Loucy (cell line): ENCODE measurements at regions not wholly inside any gene's neighbourhood (a gene's known extent, or its start where the extent isn't known, plus 50 kb on each side); places are given as distances from the start of the nearest gene placed in this dataset.

Experiments used
- H2AFZ ChIP-seq: fragments of 200-600 bp; sonication (generic); 2 replicates; pipeline ENCODE4 v1.6.0; 2016; ENCODE audit warnings: antibody characterized with exemption, mild to moderate bottlenecking, low read length, moderate library complexity
- H3F3A ChIP-seq: fragments of 200-600 bp; 2 replicates; pipeline ENCODE4 v1.6.0; 2016; ENCODE audit warnings: antibody characterized with exemption, low read depth, mild to moderate bottlenecking
- H3K27me3 ChIP-seq: fragments of 200-600 bp; sonication (generic); 2 replicates; pipeline ENCODE4 v1.6.1; 2014; ENCODE audit warnings: low read length, mild to moderate bottlenecking; ENCODE audit not compliant: insufficient read depth, poor library complexity, severe bottlenecking
- H3K36me3 ChIP-seq: fragments of 200-600 bp; sonication (generic); 2 replicates; pipeline ENCODE4 v1.6.1; 2016; ENCODE audit warnings: low read length; ENCODE audit not compliant: insufficient read depth
- H3K4me1 ChIP-seq: fragments of 200-600 bp; sonication (generic); 2 replicates; pipeline ENCODE4 v1.5.1; 2014; ENCODE audit warnings: low read length, mild to moderate bottlenecking; ENCODE audit not compliant: insufficient read depth, poor library complexity, severe bottlenecking
- H3K4me2 ChIP-seq: fragments of 200-600 bp; sonication (generic); 2 replicates; pipeline ENCODE4 v1.6.0; 2014; ENCODE audit warnings: antibody characterized with exemption, low read length, low read depth, mild to moderate bottlenecking; ENCODE audit not compliant: poor library complexity, severe bottlenecking
- H3K4me3 ChIP-seq: fragments of 200-600 bp; sonication (generic); 2 replicates; pipeline ENCODE4 v1.5.1; 2014; ENCODE audit warnings: low read length, mild to moderate bottlenecking, mixed read lengths; ENCODE audit not compliant: poor library complexity, severe bottlenecking
- H3K79me2 ChIP-seq: fragments of 200-600 bp; sonication (generic); 2 replicates; pipeline ENCODE4 v1.6.1; 2014; ENCODE audit warnings: low read length; ENCODE audit not compliant: insufficient read depth
- H3K9ac ChIP-seq: fragments of 200-600 bp; sonication (generic); 2 replicates; pipeline ENCODE4 v1.6.0; 2014; ENCODE audit warnings: mild to moderate bottlenecking, low read depth, low read length, moderate library complexity; ENCODE audit not compliant: poor library complexity, severe bottlenecking
- H3K9me2 ChIP-seq: fragments of 200-600 bp; sonication (generic); replicated peaks from 2 replicates; pipeline ENCODE4 v1.6.1; 2016; ENCODE audit warnings: low read depth, low read length, mixed read lengths
- H3K9me3 ChIP-seq: fragments of 200-600 bp; sonication (generic); 2 replicates; pipeline ENCODE4 v1.6.1; 2014; ENCODE audit warnings: mild to moderate bottlenecking, antibody characterized with exemption, low read length, low read depth; ENCODE audit not compliant: insufficient read depth
- H4K20me1 ChIP-seq: fragments of 200-600 bp; sonication (generic); 2 replicates; pipeline ENCODE4 v1.6.0; 2014; ENCODE audit warnings: antibody characterized with exemption, low read length, mild to moderate bottlenecking; ENCODE audit not compliant: insufficient read depth, poor library complexity, severe bottlenecking
- EZH2phosphoT487 ChIP-seq: fragments of 200-600 bp; IDR thresholded peaks from 2 replicates; pipeline ENCODE4 v1.6.1; 2018; ENCODE audit warnings: antibody characterized with exemption, mild to moderate bottlenecking, moderate library complexity, borderline replicate concordance
- TF ChIP-seq, protein P1 (sequence below): fragments of 200-600 bp; sonication (generic); conservative IDR thresholded peaks from 2 replicates; pipeline ENCODE4 v1.5.1; 2014; ENCODE audit warnings: mild to moderate bottlenecking, antibody characterized with exemption, low read length

DNA sequence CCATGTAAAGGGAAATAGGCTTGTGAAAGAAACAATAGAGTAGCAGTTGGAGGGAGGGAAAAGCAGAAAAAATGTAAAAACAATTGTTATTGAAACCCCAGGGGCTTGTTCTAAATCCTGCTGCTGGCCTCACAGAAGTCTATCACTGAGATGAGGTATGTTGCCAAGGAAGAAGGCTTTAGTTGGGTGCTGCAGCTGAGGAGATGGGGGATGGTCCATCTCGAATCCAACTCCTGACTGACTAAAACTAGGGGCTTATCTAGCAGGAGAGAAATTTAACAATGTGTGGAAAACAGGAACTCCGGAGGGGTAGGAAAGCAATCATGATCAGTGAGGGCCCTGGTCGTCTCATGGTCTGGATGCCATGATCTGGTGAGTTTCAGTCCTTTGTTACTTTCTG, 225.0 kb upstream of the EXOC2 start:
- peaks cover 18% of the 10 kb centered on the region; the same call in 1 of the 2 replicates for H3K9me3 ChIP-seq
- no peak overlapping the region for H3K4me2 ChIP-seq
- no peaks in the 10 kb centered on the region for H3K27me3 ChIP-seq
- H3K79me2 ChIP-seq, result no peaks in the 10 kb centered on the region
- no peaks in the 10 kb centered on the region for H3K4me1 ChIP-seq
- no peak for TF ChIP-seq EZH2phosphoT487
- TF ChIP-seq, protein P1, sequence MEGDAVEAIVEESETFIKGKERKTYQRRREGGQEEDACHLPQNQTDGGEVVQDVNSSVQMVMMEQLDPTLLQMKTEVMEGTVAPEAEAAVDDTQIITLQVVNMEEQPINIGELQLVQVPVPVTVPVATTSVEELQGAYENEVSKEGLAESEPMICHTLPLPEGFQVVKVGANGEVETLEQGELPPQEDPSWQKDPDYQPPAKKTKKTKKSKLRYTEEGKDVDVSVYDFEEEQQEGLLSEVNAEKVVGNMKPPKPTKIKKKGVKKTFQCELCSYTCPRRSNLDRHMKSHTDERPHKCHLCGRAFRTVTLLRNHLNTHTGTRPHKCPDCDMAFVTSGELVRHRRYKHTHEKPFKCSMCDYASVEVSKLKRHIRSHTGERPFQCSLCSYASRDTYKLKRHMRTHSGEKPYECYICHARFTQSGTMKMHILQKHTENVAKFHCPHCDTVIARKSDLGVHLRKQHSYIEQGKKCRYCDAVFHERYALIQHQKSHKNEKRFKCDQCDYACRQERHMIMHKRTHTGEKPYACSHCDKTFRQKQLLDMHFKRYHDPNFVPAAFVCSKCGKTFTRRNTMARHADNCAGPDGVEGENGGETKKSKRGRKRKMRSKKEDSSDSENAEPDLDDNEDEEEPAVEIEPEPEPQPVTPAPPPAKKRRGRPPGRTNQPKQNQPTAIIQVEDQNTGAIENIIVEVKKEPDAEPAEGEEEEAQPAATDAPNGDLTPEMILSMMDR, result no peak
- no peak overlapping the region for H3K4me3 ChIP-seq
- no peak overlapping the region for H3K9ac ChIP-seq
- H3F3A ChIP-seq, result no peaks in the 10 kb centered on the region
- H3K36me3 ChIP-seq, result no peaks in the 10 kb centered on the region
- H2AFZ ChIP-seq, result no peak overlapping the region
- no peaks in the 10 kb centered on the region for H3K9me2 ChIP-seq
- no peaks in the 10 kb centered on the region for H4K20me1 ChIP-seq

DNA sequence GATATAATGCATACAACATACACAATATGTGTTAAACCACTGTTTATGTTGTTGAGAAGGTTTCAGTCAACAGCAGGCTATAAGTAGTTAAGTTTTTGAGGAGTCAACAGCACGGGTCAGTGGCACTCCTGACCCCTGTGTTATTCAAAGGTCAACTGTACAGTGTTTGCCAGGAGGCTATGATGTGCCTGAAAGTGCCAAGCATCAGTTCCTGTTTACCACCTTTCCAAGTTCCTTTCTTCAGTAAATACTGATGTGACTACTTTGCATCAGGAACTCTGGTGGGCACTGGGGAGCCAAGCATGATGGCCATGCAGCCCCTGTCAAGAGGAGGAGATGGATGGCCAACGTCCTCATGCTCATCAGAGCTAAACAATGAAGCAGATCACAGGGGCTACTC, 224.4 kb upstream of the EXOC2 start:
- peaks cover 18% of the 10 kb centered on the region; the same call in 1 of the 2 replicates for H3K9me3 ChIP-seq
- no peaks in the 10 kb centered on the region for H4K20me1 ChIP-seq
- no peak overlapping the region for H3K4me2 ChIP-seq
- H3K27me3 ChIP-seq, result no peaks in the 10 kb centered on the region
- no peaks in the 10 kb centered on the region for H3K79me2 ChIP-seq
- H2AFZ ChIP-seq, result no peak overlapping the region
- no peak overlapping the region for H3K4me3 ChIP-seq
- no peaks in the 10 kb centered on the region for H3K4me1 ChIP-seq
- H3K9me2 ChIP-seq, result no peaks in the 10 kb centered on the region
- no peaks in the 10 kb centered on the region for H3F3A ChIP-seq
- TF ChIP-seq, protein P1, result no peak
- TF ChIP-seq EZH2phosphoT487, result no peak
- no peak overlapping the region for H3K9ac ChIP-seq
- no peaks in the 10 kb centered on the region for H3K36me3 ChIP-seq

DNA sequence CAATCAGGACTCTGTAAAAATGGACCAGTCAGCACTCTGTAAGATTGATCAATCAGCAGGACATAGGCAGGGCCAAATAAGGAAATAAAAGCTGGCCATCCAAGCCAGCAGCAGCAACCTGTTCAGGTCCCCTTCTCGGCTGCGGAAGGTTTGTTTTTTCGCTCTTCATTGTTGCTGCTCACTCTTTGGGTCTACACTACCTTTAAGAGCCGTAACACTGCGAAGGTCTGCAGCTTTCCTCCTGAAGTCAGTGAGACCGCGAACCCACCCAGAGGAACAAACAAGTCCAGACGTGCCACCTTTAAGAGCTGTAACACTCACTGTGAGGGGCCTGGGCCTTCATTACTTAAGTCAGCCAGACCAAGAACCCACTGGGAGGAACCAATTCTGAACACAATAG, 223.2 kb upstream of the EXOC2 start:
- H3F3A ChIP-seq, result no peaks in the 10 kb centered on the region
- no peak overlapping the region for H3K9ac ChIP-seq
- peaks cover 12% of the 10 kb centered on the region; the same call in 1 of the 2 replicates for H3K9me3 ChIP-seq
- H3K79me2 ChIP-seq, result no peaks in the 10 kb centered on the region
- H3K36me3 ChIP-seq, result no peaks in the 10 kb centered on the region
- H3K4me1 ChIP-seq, result no peaks in the 10 kb centered on the region
- no peaks in the 10 kb centered on the region for H3K9me2 ChIP-seq
- H3K4me3 ChIP-seq, result no peak overlapping the region
- no peak overlapping the region for H3K4me2 ChIP-seq
- H2AFZ ChIP-seq, result no peak overlapping the region
- no peaks in the 10 kb centered on the region for H4K20me1 ChIP-seq
- no peak for TF ChIP-seq EZH2phosphoT487
- TF ChIP-seq, protein P1, result no peak
- no peaks in the 10 kb centered on the region for H3K27me3 ChIP-seq
